Natural killer cell (primary cell): ENCODE measurements at regions not wholly inside any gene's neighbourhood (a gene's known extent, or its start where the extent isn't known, plus 50 kb on each side); places are given as distances from the start of the nearest gene placed in this dataset.

ENCODE experiments used
- ATAC-seq, 3 donors: fragments of 150-1000 bp in 2 of 3; fragments of 200-7000 bp in 1 of 3; cut with Tn5 transposase; 1 replicate in 1 of 3; 2 replicates in 2 of 3; pipeline ENCODE4 v1.10.0; 2021; ENCODE audit warnings: mild to moderate bottlenecking in 2 of 3, moderate library complexity in 2 of 3
- DNase-seq, 2 donors: peaks; one replicate each; pipeline versions ENCODE4 v3.0.0 to v3.0.0-alpha.2; 2013 to 2021; ENCODE audit warnings: mixed read lengths in 1 of 2
- H3K27ac ChIP-seq: one replicate; pipeline ENCODE4 v1.5.1; 2013; ENCODE audit warnings: mild to moderate bottlenecking, low read length
- H3K27me3 ChIP-seq: one replicate; pipeline ENCODE4 v1.6.1; 2013; ENCODE audit warnings: low read length; ENCODE audit not compliant: control insufficient read depth, insufficient read depth
- H3K36me3 ChIP-seq: one replicate; pipeline ENCODE4 v1.6.1; 2013; ENCODE audit warnings: low read length; ENCODE audit not compliant: control insufficient read depth, insufficient read depth
- H3K4me1 ChIP-seq: one replicate; pipeline ENCODE4 v1.6.1; 2013; ENCODE audit warnings: low read length; ENCODE audit not compliant: control insufficient read depth, insufficient read depth
- H3K4me3 ChIP-seq: one replicate; pipeline ENCODE4 v1.5.1; 2013; ENCODE audit warnings: low read length
- H3K9me3 ChIP-seq: one replicate; pipeline ENCODE4 v1.6.1; 2013; ENCODE audit warnings: low read length; ENCODE audit not compliant: control insufficient read depth, insufficient read depth
- H3K27ac Mint-ChIP-seq, 2 donors: one replicate each; pipeline ENCODE4 v1.8.0; 2022; ENCODE audit warnings: mild to moderate bottlenecking in 2 of 2, mixed read lengths in 2 of 2, moderate library complexity in 1 of 2
- H3K27me3 Mint-ChIP-seq, 2 donors: one replicate each; pipeline ENCODE4 v1.8.0; 2022; ENCODE audit warnings: low read depth in 2 of 2, mixed read lengths in 2 of 2
- H3K36me3 Mint-ChIP-seq: one replicate; pipeline ENCODE4 v1.8.0; 2022; ENCODE audit warnings: mixed read lengths
- H3K4me1 Mint-ChIP-seq, 2 donors: one replicate each; pipeline ENCODE4 v1.8.0; 2022; ENCODE audit warnings: mixed read lengths in 2 of 2
- H3K4me3 Mint-ChIP-seq: one replicate; pipeline ENCODE4 v1.8.0; 2022; ENCODE audit warnings: mild to moderate bottlenecking, moderate library complexity, mixed read lengths
- H3K9me3 Mint-ChIP-seq, 2 donors: one replicate each; pipeline ENCODE4 v1.8.0; 2022; ENCODE audit warnings: mixed read lengths in 2 of 2
- WGBS: methylation state at CpG from one replicate; pipeline ENCODE4 v1.1.7; 2013; ENCODE audit warnings: missing lambda C conversion rate; ENCODE audit not compliant: insufficient coverage; 5-methylcytosine and 5-hydroxymethylcytosine counted together
- intact Hi-C: fragments of 100-400 bp; cut with micrococcal nuclease; formaldehyde crosslinking; loops from one replicate; pipeline ENCODE4 v1.14.2; 2022
- TF ChIP-seq, protein P1 (sequence below): fragments of 200-600 bp; IDR thresholded peaks from one replicate; pipeline ENCODE4 v1.8.0; 2022; ENCODE audit warnings: antibody characterized with exemption

DNA sequence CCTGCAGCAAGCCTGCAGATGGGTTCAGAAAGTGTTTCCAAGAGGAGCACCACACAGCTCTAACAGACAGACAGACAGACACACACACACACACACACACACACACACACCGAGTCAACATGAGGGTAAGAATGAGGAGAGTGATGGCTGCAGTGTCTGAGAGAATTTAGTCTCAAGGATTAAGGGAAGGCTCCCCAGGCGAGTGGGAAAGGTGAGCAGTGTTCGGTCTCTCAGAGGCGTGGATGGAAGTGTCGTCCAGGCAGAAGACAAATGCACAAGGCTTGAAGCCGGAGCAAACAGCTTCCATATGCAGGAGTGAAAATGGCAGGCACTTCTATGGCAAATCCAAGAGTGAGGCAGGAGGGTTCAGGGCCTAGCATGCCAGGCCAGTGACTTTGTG lies 770.1 kb downstream of the KCNJ18 start:
- ATAC-seq (no peak), DNase-seq (no peak)
- no peak overlapping the region for H3K27ac Mint-ChIP-seq
- Histone ChIP-seq H3K4me1 (no peaks in the 10 kb centered on the region), H3K36me3 (no peaks in the 10 kb centered on the region), H3K4me3 (no peak overlapping the region), H3K9me3 (peaks cover 27% of the 10 kb centered on the region), H3K27ac (no peak overlapping the region), H3K27me3 (no peaks in the 10 kb centered on the region)
- peaks cover 19% of the 10 kb centered on the region for H3K36me3 Mint-ChIP-seq
- 81% methylated on average over 5 of the region's 6 CpGs for WGBS
- no peak overlapping the region for H3K4me3 Mint-ChIP-seq
- H3K27me3 Mint-ChIP-seq = no peaks in the 10 kb centered on the region
- peaks cover 20 to 21% of the 10 kb centered on the region in 2 donors for H3K9me3 Mint-ChIP-seq
- H3K4me1 Mint-ChIP-seq = no peaks in the 10 kb centered on the region
- intact Hi-C loops = loop anchor here (10.0 kb wide), 1 partner anchor 62 kb away; no protein-coding TSS in a partner anchor
- TF ChIP-seq, protein P1, sequence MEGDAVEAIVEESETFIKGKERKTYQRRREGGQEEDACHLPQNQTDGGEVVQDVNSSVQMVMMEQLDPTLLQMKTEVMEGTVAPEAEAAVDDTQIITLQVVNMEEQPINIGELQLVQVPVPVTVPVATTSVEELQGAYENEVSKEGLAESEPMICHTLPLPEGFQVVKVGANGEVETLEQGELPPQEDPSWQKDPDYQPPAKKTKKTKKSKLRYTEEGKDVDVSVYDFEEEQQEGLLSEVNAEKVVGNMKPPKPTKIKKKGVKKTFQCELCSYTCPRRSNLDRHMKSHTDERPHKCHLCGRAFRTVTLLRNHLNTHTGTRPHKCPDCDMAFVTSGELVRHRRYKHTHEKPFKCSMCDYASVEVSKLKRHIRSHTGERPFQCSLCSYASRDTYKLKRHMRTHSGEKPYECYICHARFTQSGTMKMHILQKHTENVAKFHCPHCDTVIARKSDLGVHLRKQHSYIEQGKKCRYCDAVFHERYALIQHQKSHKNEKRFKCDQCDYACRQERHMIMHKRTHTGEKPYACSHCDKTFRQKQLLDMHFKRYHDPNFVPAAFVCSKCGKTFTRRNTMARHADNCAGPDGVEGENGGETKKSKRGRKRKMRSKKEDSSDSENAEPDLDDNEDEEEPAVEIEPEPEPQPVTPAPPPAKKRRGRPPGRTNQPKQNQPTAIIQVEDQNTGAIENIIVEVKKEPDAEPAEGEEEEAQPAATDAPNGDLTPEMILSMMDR = no peak

DNA sequence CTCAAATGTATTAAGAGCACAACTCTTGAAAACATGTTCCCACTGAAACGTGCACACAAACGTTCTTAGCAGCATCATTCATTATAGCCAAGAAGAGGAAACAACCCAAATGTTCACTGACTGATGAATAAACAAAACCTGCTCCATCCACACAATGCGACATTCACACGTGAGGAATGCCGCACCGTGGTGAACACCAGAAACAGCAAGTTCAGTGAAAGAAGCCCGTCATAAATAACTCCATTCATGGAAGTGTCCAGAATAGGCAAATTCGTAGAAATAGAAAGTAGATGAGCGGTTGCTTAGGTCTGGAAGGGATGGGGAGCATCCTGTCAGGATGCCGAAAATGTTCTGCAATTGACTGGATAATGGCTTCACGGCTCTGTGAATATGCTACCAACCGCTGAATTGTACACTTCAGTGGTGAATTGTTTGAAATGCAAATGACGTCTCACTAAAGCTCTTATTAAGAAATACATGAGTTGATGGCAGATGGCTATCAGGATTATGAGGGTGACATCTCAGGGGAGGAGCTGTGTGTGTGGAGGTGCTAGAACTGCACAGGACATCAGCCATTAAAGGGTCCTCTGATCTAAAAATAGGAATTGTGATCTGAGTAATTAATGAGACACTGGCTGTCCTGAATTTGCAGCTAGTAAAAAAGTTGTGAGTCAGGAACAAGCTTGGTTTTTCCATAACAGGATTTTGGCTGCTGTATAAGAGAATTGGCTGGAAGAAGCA lies 771.0 kb downstream of the KCNJ18 start:
- Mint-ChIP-seq H3K27me3 (no peaks in the 10 kb centered on the region), H3K4me1 (no peaks in the 10 kb centered on the region), H3K4me3 (no peak overlapping the region), H3K27ac (no peak overlapping the region), H3K36me3 (peaks cover 19% of the 10 kb centered on the region), H3K9me3 (peaks cover 22 to 23% of the 10 kb centered on the region in 2 donors)
- intact Hi-C loops = loop anchor here (10.0 kb wide), 1 partner anchor 62 kb away; no protein-coding TSS in a partner anchor
- Histone ChIP-seq H3K36me3 (no peaks in the 10 kb centered on the region), H3K27ac (no peak overlapping the region), H3K4me3 (no peak overlapping the region), H3K27me3 (no peaks in the 10 kb centered on the region), H3K9me3 (peaks cover 30% of the 10 kb centered on the region), H3K4me1 (no peaks in the 10 kb centered on the region)
- DNase-seq = no peak
- TF ChIP-seq, protein P1 = no peak
- ATAC-seq = no peak
- WGBS = 77% methylated on average over 13 of the region's 13 CpGs

DNA sequence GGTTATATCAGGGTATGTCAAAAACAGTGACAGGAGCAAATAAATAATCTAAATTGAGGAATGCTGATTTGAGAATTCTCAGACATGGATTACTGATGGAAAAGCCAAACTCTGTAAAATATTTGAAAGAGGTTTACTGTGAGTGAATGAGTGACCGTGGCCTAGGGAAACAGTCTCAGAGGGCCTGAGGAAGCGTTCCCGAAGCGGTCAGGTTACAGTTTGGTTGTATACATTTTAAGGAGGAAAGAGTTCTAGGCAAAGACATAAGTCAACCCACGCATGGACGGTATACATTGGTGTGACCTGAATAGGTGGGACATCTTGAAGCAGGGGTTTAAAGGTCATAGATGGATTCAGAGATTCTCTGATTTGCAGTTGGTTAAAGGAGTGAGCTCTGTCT lies 771.7 kb downstream of the KCNJ18 start:
- Mint-ChIP-seq H3K9me3 (peaks cover 19 to 21% of the 10 kb centered on the region in 2 donors), H3K27ac (no peak overlapping the region), H3K4me3 (no peak overlapping the region), H3K4me1 (no peaks in the 10 kb centered on the region), H3K36me3 (peaks cover 19% of the 10 kb centered on the region), H3K27me3 (no peaks in the 10 kb centered on the region)
- TF ChIP-seq, protein P1 = no peak
- no peaks in the 10 kb centered on the region for H3K36me3 ChIP-seq
- no peaks in the 10 kb centered on the region for H3K27me3 ChIP-seq
- no peak overlapping the region for H3K27ac ChIP-seq
- no peak for DNase-seq
- H3K4me3 ChIP-seq = no peak overlapping the region
- no peaks in the 10 kb centered on the region for H3K4me1 ChIP-seq
- 80% methylated on average over 6 of the region's 6 CpGs for WGBS
- peaks cover 28% of the 10 kb centered on the region for H3K9me3 ChIP-seq
- ATAC-seq = no peak
- intact Hi-C loops = loop anchor here (10.0 kb wide), 1 partner anchor 61 kb away; no protein-coding TSS in a partner anchor
